ENCODE measurements at regions not wholly inside any gene's neighbourhood (a gene's known extent, or its start where the extent isn't known, plus 50 kb on each side); places are given as distances from the start of the nearest gene placed in this dataset.
A peak's percentile ranks its signal among the peaks of the same experiment; 100 is the strongest.

- no peak overlapping the region for H3K56ac ChIP-seq (ENCODE audit: extremely low read depth, insufficient read depth, low read length)
- H3K23ac ChIP-seq (ENCODE audit: low read depth, low read length), result no peak overlapping the region
- no peaks in the 10 kb centered on the region for H4K20me1 ChIP-seq (ENCODE audit: insufficient read depth, low read length)
- WGBS, 2 experiments (ENCODE audit: extremely low coverage in 2 of 2, insufficient read length in 1 of 2), result 20% methylated on average over 1 of the region's 4 CpGs; no CpG with 5 or more reads in 1 of the 2 experiments
- peak overlapping the region; percentile 11; the same call in 1 of the 2 replicates for H3K18ac ChIP-seq (ENCODE audit: low read depth, low read length)
- peak overlapping the region; percentile 32; the same call in 1 of the 2 replicates for H4K5ac ChIP-seq (ENCODE audit: low read depth, low read length)
- no peak overlapping the region for H3K14ac ChIP-seq (replicated peaks; ENCODE audit: low read depth, low read length)
- ChIA-PET POLR2A (ENCODE audit: unreplicated experiment) (no interaction called here), CTCF (no interaction called here)
- H3K4me3 ChIP-seq (ENCODE audit: insufficient read depth, low read depth, low read length), result no peak overlapping the region
- DNase-seq, result peak; percentile 54
- H2BK20ac ChIP-seq (ENCODE audit: low read depth, low read length), result no peak overlapping the region
- peaks cover 4% of the 10 kb centered on the region; the same call in 1 of the 2 replicates for H3K27me3 ChIP-seq (ENCODE audit: control insufficient read depth, insufficient read depth, low read length)
- no peak overlapping the region for H3K9ac ChIP-seq (ENCODE audit: low read depth, low read length)
- in situ Hi-C loops (cut with MboI; ENCODE audit: low sequenced_read_pairs) (no loop called here), dilution Hi-C loops (cut with HindIII; ENCODE audit: low sequenced_read_pairs, unreplicated experiment) (no loop called here), intact Hi-C loops (cut with micrococcal nuclease) (no loop called here)
- H3K4ac ChIP-seq (ENCODE audit: low read depth, low read length), result peak overlapping the region; percentile 36; the same call in 1 of the 2 replicates
- H3K4me2 ChIP-seq (ENCODE audit: low read depth, low read length), result no peak overlapping the region
- peak overlapping the region; percentile 38 for H2AK9ac ChIP-seq (replicated peaks; ENCODE audit: low read depth, low read length, poor library complexity)
- H2BK120ac ChIP-seq (ENCODE audit: low read depth, low read length), result 0 out of 2 replicates have a peak overlapping the region, but pooled peaks have one; percentile 3
- H3K9me1 ChIP-seq (ENCODE audit: insufficient read depth, low read length), result no peaks in the 10 kb centered on the region; the same call in 1 of the 2 replicates
- no peaks in the 10 kb centered on the region for H3K79me1 ChIP-seq (ENCODE audit: low read depth in 1 of 2, low read length in 2 of 2)
- no peak overlapping the region for H2AK5ac ChIP-seq (ENCODE audit: low read depth, low read length)
- BruUV-seq (replicated peaks), result no TSS peak
- peak overlapping the region; percentile 50 for H2AFZ ChIP-seq (replicated peaks; ENCODE audit: low read length, poor library complexity)
- TF ChIP-seq MXI1 (IDR thresholded peaks at IDR 0.05; ENCODE audit: borderline replicate concordance, low read depth, low read length), result 0 out of 2 replicates have a peak, but pooled peaks have one; percentile 40
- TF ChIP-seq CEBPB (IDR thresholded peaks at IDR 0.05; ENCODE audit: low read depth, low read length), result no peak
- peak overlapping the region; percentile 4 to 5; a peak in 2 of 4 replicates for H4K8ac ChIP-seq (ENCODE audit: low read depth in 2 of 2, low read length in 2 of 2)
- H3K36me3 ChIP-seq (ENCODE audit: control insufficient read depth, insufficient read depth, low read length), result no peaks in the 10 kb centered on the region
- no peak overlapping the region for H2BK15ac ChIP-seq (ENCODE audit: low read depth, low read length)
- peaks cover 13% of the 10 kb centered on the region for H3K4me1 ChIP-seq (ENCODE audit: control insufficient read depth, insufficient read depth, low read length)
- peak; percentile 79 for ATAC-seq (ENCODE audit: low read depth)
- peaks cover 3% of the 10 kb centered on the region; the same call in 1 of the 2 replicates for H3K9me3 ChIP-seq (ENCODE audit: control insufficient read depth, insufficient read depth, low read length)
- H3K27ac ChIP-seq (ENCODE audit: insufficient read depth, low read length), result peak overlapping the region; percentile 19; the same call in 1 of the 2 replicates
- peak overlapping the region; percentile 21; the same call in 1 of the 2 replicates for H4K91ac ChIP-seq (ENCODE audit: insufficient read depth, low read depth, low read length)
- no peak overlapping the region for H2BK5ac ChIP-seq (ENCODE audit: low read depth, low read length, poor library complexity, severe bottlenecking)
These were observed 98.2 kb downstream of the PJA1 start for GRCh38 chrX:69066966-69067525.

Measured in IMR-90 (cell line).